GM12878 (cell line): ENCODE measurements at regions not wholly inside any gene's neighbourhood (a gene's known extent, or its start where the extent isn't known, plus 50 kb on each side); places are given as distances from the start of the nearest gene placed in this dataset.

Experiments used
- ATAC-seq: fragments of 200-7000 bp; cut with Tn5 transposase; 3 replicates; pipeline ENCODE4 v1.9.1; 2020; ENCODE audit warnings: mild to moderate bottlenecking, moderate library complexity
- BruUV-seq: library from RNA; stranded (reverse); fragments of 400-500 nt; replicated peaks from 2 replicates; lab custom pipeline; 2021; lab: Mats Ljungman, UMichigan
- CTCF ChIA-PET: fragments of 300-600 bp; sonication (Branson Sonifier 250); formaldehyde crosslinking; extraction: SDS; loops from one replicate; lab custom pipeline; 2021; ENCODE audit warnings: inconsistent platforms; lab: Yijun Ruan, JAX
- POLR2A ChIA-PET: fragments of 350-600 bp; formaldehyde crosslinking; extraction: SDS; loops from one replicate; lab custom pipeline; 2021; ENCODE audit warnings: inconsistent platforms; lab: Charles Lee
- RAD21 ChIA-PET: fragments of 300-600 bp; sonication (Branson Sonifier 250); formaldehyde crosslinking; loops from one replicate; lab custom pipeline; 2023; ENCODE audit warnings: antibody characterized with exemption; ENCODE audit not compliant: unreplicated experiment; lab: Charles Lee
- SMC1A ChIA-PET: fragments of 300-600 bp; sonication (Branson Sonifier 250); formaldehyde crosslinking; loops from one replicate; lab custom pipeline; 2023; ENCODE audit not compliant: unreplicated experiment, uncharacterized antibody; lab: Charles Lee
- DNase-seq: peaks from one replicate; pipeline ENCODE4 v3.0.0-alpha.2; 2011; ENCODE audit warnings: low read depth, low spot score
- FAIRE-seq: peaks from 3 replicates; lab custom pipeline; 2011; peaks lifted over from hg19 to GRCh38; lab: Jason Lieb, UNC
- H2AFZ ChIP-seq: 2 replicates; pipeline ENCODE4 v1.6.0; 2011; ENCODE audit warnings: low read depth, low read length, control low read depth; ENCODE audit not compliant: control insufficient read depth
- H3K27ac ChIP-seq: 2 replicates; pipeline ENCODE4 v1.5.1; 2011; ENCODE audit warnings: control low read depth; ENCODE audit not compliant: control insufficient read depth, insufficient read depth
- H3K27me3 ChIP-seq, 2 experiments: replicated peaks in 1 of 2; 2 replicates each; pipeline versions ENCODE4 v1.6.0 to v1.6.1; 2011; ENCODE audit warnings: low read length in 1 of 2; ENCODE audit not compliant: control insufficient read depth in 2 of 2, insufficient read depth in 2 of 2
- H3K36me3 ChIP-seq, 2 experiments: 2 replicates each; pipeline ENCODE4 v1.5.1; 2011; ENCODE audit warnings: low read length in 1 of 2; ENCODE audit not compliant: control insufficient read depth in 2 of 2, insufficient read depth in 2 of 2
- H3K4me1 ChIP-seq: 2 replicates; pipeline ENCODE4 v1.6.1; 2011; ENCODE audit warnings: mild to moderate bottlenecking, low read length, moderate library complexity, mixed read lengths; ENCODE audit not compliant: control insufficient read depth, insufficient read depth
- H3K4me2 ChIP-seq: 2 replicates; pipeline ENCODE4 v1.6.0; 2011; ENCODE audit warnings: control low read depth; ENCODE audit not compliant: control insufficient read depth, insufficient read depth
- H3K4me3 ChIP-seq: fragments of 200-600 bp; sonication (generic); 2 replicates; pipeline ENCODE4 v1.5.1; 2016
- H3K79me2 ChIP-seq: 2 replicates; pipeline ENCODE4 v1.6.0; 2011; ENCODE audit warnings: low read length; ENCODE audit not compliant: control insufficient read depth, insufficient read depth
- H3K9ac ChIP-seq: 2 replicates; pipeline ENCODE4 v1.8.0; 2011; ENCODE audit warnings: low read length, control low read depth, mixed read lengths; ENCODE audit not compliant: control insufficient read depth, insufficient read depth
- H3K9me3 ChIP-seq: replicated peaks from 3 replicates; pipeline ENCODE4 v1.5.1; 2011; ENCODE audit warnings: mild to moderate bottlenecking, low read length; ENCODE audit not compliant: control insufficient read depth, insufficient read depth
- H4K20me1 ChIP-seq: 2 replicates; pipeline ENCODE4 v1.6.0; 2011; ENCODE audit not compliant: control insufficient read depth, insufficient read depth
- BHLHE40 ChIP-seq, 2 experiments: fragments of 450-650 bp in 1 of 2; IDR thresholded peaks; 2 replicates each; pipeline ENCODE4 v1.6.1; 2011 to 2017; ENCODE audit warnings: low read depth in 2 of 2, borderline replicate concordance in 1 of 2, improper control_type of control experiment in 1 of 2, low read length in 1 of 2, mild to moderate bottlenecking in 1 of 2
- E2F8 ChIP-seq: fragments of 450-650 bp; IDR thresholded peaks from 2 replicates; pipeline ENCODE4 v1.6.1; 2018; ENCODE audit warnings: mild to moderate bottlenecking, low read depth, moderate library complexity; ENCODE audit not compliant: partially characterized antibody
- HDAC6 ChIP-seq: fragments of 200-600 bp; sonication (generic); IDR thresholded peaks from one replicate; pipeline ENCODE4 v1.8.0; 2017; ENCODE audit warnings: antibody characterized with exemption; ENCODE audit not compliant: unreplicated experiment
- NFIC ChIP-seq: IDR thresholded peaks from 2 replicates; pipeline ENCODE4 v1.6.1; 2012; ENCODE audit warnings: low read depth, mild to moderate bottlenecking, inconsistent platforms, low read length, moderate library complexity
- SMC3 ChIP-seq: IDR thresholded peaks from 2 replicates; pipeline ENCODE4 v1.6.1; 2011; ENCODE audit warnings: low read length, improper control_type of control experiment, borderline replicate concordance
- TCF3 ChIP-seq: IDR thresholded peaks from 2 replicates; pipeline ENCODE4 v1.6.1; 2012; ENCODE audit warnings: low read depth, mild to moderate bottlenecking, low read length, borderline replicate concordance; ENCODE audit not compliant: insufficient read depth
- WGBS: methylation state at CpG from one replicate; pipeline ENCODE4 v1.1.6; 2016; ENCODE audit warnings: low lambda C conversion rate; ENCODE audit not compliant: insufficient replicate concordance, insufficient coverage; ENCODE audit errors: missing lambda C conversion rate; 5-methylcytosine and 5-hydroxymethylcytosine counted together
- in situ Hi-C: fragments of 300-500 bp; cut with MboI; formaldehyde crosslinking; loops from 9 replicates; pipeline ENCODE4 v1.14.3; 2018; ENCODE audit warnings: mixed read lengths
- intact Hi-C: fragments of 100-400 bp; cut with micrococcal nuclease; formaldehyde crosslinking; loops from one replicate; pipeline ENCODE4 v1.14.2; 2022; ENCODE audit not compliant: unreplicated experiment
- TF ChIP-seq, protein P1 (sequence below): IDR thresholded peaks from 2 replicates; pipeline ENCODE4 v1.6.1; 2011; ENCODE audit warnings: borderline replicate concordance, low read depth, mild to moderate bottlenecking, moderate library complexity, mixed read lengths, low read length; ENCODE audit not compliant: insufficient read depth; ENCODE audit errors: extremely low read length
- TF ChIP-seq, protein P2 (sequence below): fragments of 450-650 bp; IDR thresholded peaks from 2 replicates; pipeline ENCODE4 v1.6.1; 2018; ENCODE audit warnings: borderline replicate concordance, mild to moderate bottlenecking; ENCODE audit not compliant: partially characterized antibody

DNA sequence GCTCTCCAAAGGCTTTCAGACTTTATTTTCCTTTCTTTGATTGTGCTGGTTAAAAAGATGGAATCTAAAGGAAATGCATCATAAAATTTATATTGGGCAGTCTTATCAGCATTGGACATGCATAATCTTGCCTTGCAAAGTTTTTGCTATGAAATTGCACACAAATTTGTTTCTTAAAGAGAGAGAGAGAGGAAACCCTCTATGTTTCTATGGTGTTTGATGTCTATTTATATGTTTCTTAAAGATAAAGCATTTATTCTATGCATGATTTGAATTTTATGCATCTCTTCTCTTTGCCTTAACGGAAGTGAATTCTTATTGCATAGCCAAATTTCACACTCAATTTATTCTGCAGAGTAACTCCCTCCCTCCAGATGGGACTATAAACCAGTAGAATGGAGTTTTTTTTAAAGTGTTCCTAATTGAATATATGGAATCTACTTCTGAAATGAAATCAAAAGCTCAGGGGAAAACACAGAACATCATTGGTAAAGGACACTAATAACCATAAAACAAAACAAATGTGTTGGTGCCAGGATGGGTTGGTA lies 83.5 kb upstream of the PPARGC1A start:
- no peak overlapping the region for H3K4me2 ChIP-seq
- H3K36me3 ChIP-seq, result no peaks in the 10 kb centered on the region
- FAIRE-seq, result no peak
- no peaks in the 10 kb centered on the region for H3K4me1 ChIP-seq
- H3K27ac ChIP-seq, result no peak overlapping the region
- ChIA-PET POLR2A (no interaction called here), CTCF (no interaction called here), RAD21 (no interaction called here), SMC1A (no interaction called here)
- ATAC-seq, result no peak
- 0% methylated on average over 1 of the region's 1 CpG for WGBS
- no peak for DNase-seq
- no TSS peak for BruUV-seq
- H3K9me3 ChIP-seq, result no peaks in the 10 kb centered on the region
- no peak overlapping the region for H2AFZ ChIP-seq
- in situ Hi-C loops (no loop called here), intact Hi-C loops (no loop called here)
- TF ChIP-seq, protein P1, sequence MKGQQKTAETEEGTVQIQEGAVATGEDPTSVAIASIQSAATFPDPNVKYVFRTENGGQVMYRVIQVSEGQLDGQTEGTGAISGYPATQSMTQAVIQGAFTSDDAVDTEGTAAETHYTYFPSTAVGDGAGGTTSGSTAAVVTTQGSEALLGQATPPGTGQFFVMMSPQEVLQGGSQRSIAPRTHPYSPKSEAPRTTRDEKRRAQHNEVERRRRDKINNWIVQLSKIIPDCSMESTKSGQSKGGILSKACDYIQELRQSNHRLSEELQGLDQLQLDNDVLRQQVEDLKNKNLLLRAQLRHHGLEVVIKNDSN, result no peak
- TF ChIP-seq HDAC6, result no peak
- no peaks in the 10 kb centered on the region for H3K27me3 ChIP-seq
- H4K20me1 ChIP-seq, result no peaks in the 10 kb centered on the region
- H3K9ac ChIP-seq, result no peak overlapping the region
- H3K4me3 ChIP-seq, result no peak overlapping the region
- H3K79me2 ChIP-seq, result no peaks in the 10 kb centered on the region

- Histone ChIP-seq H3K79me2 (no peaks in the 10 kb centered on the region), H3K4me3 (no peak overlapping the region), H3K27me3 (no peaks in the 10 kb centered on the region; a peak in 1 of 4 replicates), H3K9me3 (no peaks in the 10 kb centered on the region), H3K36me3 (no peaks in the 10 kb centered on the region), H3K9ac (no peak overlapping the region), H3K27ac (no peak overlapping the region), H3K4me1 (no peaks in the 10 kb centered on the region), H3K4me2 (no peak overlapping the region), H2AFZ (peak overlapping the region; percentile 7; the same call in 1 of the 2 replicates), H4K20me1 (no peaks in the 10 kb centered on the region)
- WGBS, result 4% methylated on average over 3 of the region's 3 CpGs
- ChIA-PET RAD21 (no interaction called here), SMC1A (no interaction called here), CTCF (no interaction called here), POLR2A (no interaction called here)
- no TSS peak for BruUV-seq
- intact Hi-C loops, result no loop called here
- no peak for FAIRE-seq
- no peak for DNase-seq
- ATAC-seq, result no peak
- in situ Hi-C loops, result no loop called here
- TF ChIP-seq SMC3 (no peak), BHLHE40 (IDR thresholded peaks at IDR 0.05; ENCODE audit: borderline replicate concordance in 1 of 2, low read depth in 2 of 2, low read length in 1 of 2) (no peak), HDAC6 (no peak), E2F8 (no peak), TCF3 (no peak), NFIC (no peak)
- TF ChIP-seq, protein P2, sequence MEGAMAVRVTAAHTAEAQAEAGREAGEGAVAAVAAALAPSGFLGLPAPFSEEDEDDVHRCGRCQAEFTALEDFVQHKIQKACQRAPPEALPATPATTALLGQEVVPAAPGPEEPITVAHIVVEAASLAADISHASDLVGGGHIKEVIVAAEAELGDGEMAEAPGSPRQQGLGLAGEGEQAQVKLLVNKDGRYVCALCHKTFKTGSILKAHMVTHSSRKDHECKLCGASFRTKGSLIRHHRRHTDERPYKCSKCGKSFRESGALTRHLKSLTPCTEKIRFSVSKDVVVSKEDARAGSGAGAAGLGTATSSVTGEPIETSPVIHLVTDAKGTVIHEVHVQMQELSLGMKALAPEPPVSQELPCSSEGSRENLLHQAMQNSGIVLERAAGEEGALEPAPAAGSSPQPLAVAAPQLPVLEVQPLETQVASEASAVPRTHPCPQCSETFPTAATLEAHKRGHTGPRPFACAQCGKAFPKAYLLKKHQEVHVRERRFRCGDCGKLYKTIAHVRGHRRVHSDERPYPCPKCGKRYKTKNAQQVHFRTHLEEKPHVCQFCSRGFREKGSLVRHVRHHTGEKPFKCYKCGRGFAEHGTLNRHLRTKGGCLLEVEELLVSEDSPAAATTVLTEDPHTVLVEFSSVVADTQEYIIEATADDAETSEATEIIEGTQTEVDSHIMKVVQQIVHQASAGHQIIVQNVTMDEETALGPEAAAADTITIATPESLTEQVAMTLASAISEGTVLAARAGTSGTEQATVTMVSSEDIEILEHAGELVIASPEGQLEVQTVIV, result no peak
These were observed 83.0 kb upstream of the PPARGC1A start for GRCh38 chr4:23972805-23973204.
